GM06990 (cell line): ENCODE measurements at regions not wholly inside any gene's neighbourhood (a gene's known extent, or its start where the extent isn't known, plus 50 kb on each side); places are given as distances from the start of the nearest gene placed in this dataset.

ENCODE experiments used
- DNase-seq: peaks from one replicate; pipeline ENCODE4 v3.0.0-alpha.2; 2011; ENCODE audit not compliant: insufficient read length; ENCODE audit errors: extremely low read depth
- H3K27me3 ChIP-seq: replicated peaks from 2 replicates; pipeline ENCODE4 v1.6.0; 2011; ENCODE audit warnings: low read length; ENCODE audit not compliant: control insufficient read depth, insufficient read depth
- H3K36me3 ChIP-seq: 2 replicates; pipeline ENCODE4 v1.5.1; 2011; ENCODE audit warnings: low read length; ENCODE audit not compliant: control insufficient read depth, insufficient read depth
- H3K4me3 ChIP-seq: replicated peaks from 2 replicates; pipeline ENCODE4 v1.5.1; 2011; ENCODE audit warnings: low read depth, mild to moderate bottlenecking, control low read depth, low read length
- CTCF ChIP-seq: IDR thresholded peaks from 2 replicates; pipeline ENCODE4 v1.5.1; 2011; ENCODE audit warnings: low read length, control low read depth, mild to moderate bottlenecking, inconsistent platforms; ENCODE audit not compliant: insufficient read depth, poor library complexity, severe bottlenecking

- no peak overlapping the region for H3K4me3 ChIP-seq
- TF ChIP-seq CTCF = no peak
- no peaks in the 10 kb centered on the region for H3K27me3 ChIP-seq
- no peaks in the 10 kb centered on the region for H3K36me3 ChIP-seq
- no peak for DNase-seq
These were observed 847.7 kb upstream of the INTU start for GRCh38 chr4:126784966-126785580.

- no peaks in the 10 kb centered on the region for H3K36me3 ChIP-seq
- TF ChIP-seq CTCF = no peak
- no peak overlapping the region for H3K4me3 ChIP-seq
- no peak for DNase-seq
- H3K27me3 ChIP-seq = no peaks in the 10 kb centered on the region
These were observed 842.1 kb upstream of the INTU start for GRCh38 chr4:126790633-126791032.

GRCh38 chr4:126794363-126794762, 838.4 kb upstream of the INTU start:
- DNase-seq = no peak
- no peaks in the 10 kb centered on the region for H3K36me3 ChIP-seq
- H3K27me3 ChIP-seq = no peaks in the 10 kb centered on the region

GRCh38 chr4:126798214-126798613, 834.5 kb upstream of the INTU start:
- DNase-seq = no peak
- Histone ChIP-seq H3K4me3 (no peak overlapping the region), H3K27me3 (no peaks in the 10 kb centered on the region), H3K36me3 (no peaks in the 10 kb centered on the region)
- TF ChIP-seq CTCF = no peak

More at GRCh38 chr4:126794363-126794762, 838.4 kb upstream of the INTU start:
- no peak for TF ChIP-seq CTCF
- no peak overlapping the region for H3K4me3 ChIP-seq

GRCh38 chr4:126799416-126799815, 833.3 kb upstream of the INTU start:
- TF ChIP-seq CTCF = no peak
- DNase-seq = no peak
- no peaks in the 10 kb centered on the region for H3K27me3 ChIP-seq

More at GRCh38 chr4:126799416-126799815, 833.3 kb upstream of the INTU start:
- H3K4me3 ChIP-seq = no peak overlapping the region
- H3K36me3 ChIP-seq = no peaks in the 10 kb centered on the region
